ENCODE measurements at regions not wholly inside any gene's neighbourhood (a gene's known extent, or its start where the extent isn't known, plus 50 kb on each side); places are given as distances from the start of the nearest gene placed in this dataset.

DNA sequence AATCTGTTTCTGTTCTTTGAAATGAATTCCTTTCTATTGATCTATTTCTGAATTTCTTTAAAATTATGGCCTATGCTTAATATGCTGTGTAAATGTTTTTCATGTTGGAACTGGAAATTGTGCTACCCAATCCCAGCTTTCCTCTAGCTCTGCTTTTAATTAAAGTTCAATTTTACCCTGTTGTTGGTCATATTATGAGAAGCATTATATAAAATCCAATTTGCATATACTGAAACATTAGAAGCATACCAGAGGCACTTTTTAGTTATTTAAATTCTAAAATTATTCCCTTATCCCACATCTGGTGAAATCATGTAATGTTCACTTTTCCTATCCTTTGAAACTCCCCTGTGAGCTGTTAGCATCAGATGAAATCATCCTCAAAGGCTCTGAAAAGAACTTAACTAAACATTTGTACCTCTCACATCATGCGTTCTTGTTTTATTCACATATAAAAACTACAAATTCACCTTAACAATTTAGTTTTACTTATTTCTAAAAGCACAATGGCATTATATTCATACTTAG lies 160.6 kb upstream of the COL21A1 start:
- no peak for DNase-seq (ENCODE audit: low read depth in 4 of 4, low spot score in 1 of 4)

GRCh38 chr6:56406276-56407269 lies 159.2 kb upstream of the COL21A1 start:
- DNase-seq (ENCODE audit: low read depth in 4 of 4, low spot score in 1 of 4) = no peak

DNA sequence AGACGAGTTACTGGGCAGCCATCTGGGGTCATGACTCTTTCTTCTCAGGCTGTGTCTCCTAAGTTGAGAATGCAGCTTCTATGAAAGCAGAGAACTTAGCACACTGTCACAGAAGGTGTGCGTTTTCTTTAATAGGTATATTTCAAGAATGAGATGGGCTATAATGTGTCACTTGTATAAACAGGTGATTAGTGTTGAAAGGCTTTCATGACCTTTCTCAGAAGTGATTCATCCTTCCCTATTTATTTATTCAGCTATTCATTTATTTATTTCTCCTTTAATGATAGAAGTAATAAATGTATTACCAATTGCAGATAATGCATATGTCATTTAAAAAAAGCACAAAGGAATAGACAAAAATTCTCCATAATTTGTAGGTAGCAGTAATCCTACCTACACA lies 157.2 kb upstream of the COL21A1 start:
- DNase-seq (ENCODE audit: low read depth in 4 of 4, low spot score in 1 of 4) = no peak

DNA sequence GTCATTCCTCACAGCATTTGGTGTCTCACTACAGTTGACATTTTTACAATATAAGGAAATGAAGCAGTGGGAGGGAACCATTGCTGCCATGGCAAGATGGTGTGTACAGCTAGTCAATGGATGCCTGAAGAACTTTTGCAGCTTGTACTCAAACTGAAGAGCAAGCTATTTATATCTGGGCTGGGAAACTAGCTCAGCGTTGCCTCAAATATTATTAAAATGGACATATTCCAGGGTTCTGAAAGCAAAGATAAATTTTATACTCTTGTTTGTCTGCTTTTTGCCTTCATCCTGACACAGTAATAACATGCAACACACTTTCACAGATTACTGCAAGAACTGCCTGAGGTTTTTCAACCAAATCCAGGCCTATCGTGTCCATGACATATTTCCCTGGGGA lies 156.4 kb upstream of the COL21A1 start:
- DNase-seq (ENCODE audit: low read depth in 4 of 4, low spot score in 1 of 4) = no peak

GRCh38 chr6:56401477-56402070 lies 154.2 kb upstream of the COL21A1 start:
- DNase-seq (ENCODE audit: low read depth in 4 of 4, low spot score in 1 of 4) = no peak

- DNase-seq (ENCODE audit: low read depth in 4 of 4, low spot score in 1 of 4) = no peak
Observed at GRCh38 chr6:56400273-56400672, 152.9 kb upstream of the COL21A1 start.

DNA sequence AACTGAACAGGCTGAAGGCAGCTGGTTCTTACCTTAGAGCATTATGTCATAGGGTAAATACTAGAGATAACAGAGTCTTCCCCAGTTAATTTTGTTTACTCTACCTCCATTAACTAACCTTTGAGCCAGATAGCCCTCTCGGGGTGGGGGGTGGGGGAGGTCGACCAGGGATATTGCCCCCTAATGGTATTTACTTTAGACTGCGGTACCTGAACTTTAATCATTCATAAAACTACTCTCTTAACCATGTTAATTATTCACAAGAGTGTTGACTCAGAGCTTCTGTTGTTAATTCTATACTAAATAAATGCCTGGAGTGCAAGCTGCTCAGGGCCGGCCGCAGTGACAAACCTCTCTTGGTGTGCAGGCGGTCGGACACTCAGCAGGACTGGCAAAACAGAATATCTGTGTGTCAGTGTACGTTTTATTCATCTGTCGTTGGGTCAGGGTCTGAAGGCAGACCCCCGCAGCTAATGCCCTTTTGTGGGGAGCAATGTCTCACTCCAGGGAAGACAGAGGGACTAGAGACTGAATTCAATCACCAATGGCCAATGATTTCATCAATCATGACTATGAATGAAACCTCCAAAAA lies 152.4 kb upstream of the COL21A1 start:
- no peak for DNase-seq (ENCODE audit: low read depth in 4 of 4, low spot score in 1 of 4)

DNA sequence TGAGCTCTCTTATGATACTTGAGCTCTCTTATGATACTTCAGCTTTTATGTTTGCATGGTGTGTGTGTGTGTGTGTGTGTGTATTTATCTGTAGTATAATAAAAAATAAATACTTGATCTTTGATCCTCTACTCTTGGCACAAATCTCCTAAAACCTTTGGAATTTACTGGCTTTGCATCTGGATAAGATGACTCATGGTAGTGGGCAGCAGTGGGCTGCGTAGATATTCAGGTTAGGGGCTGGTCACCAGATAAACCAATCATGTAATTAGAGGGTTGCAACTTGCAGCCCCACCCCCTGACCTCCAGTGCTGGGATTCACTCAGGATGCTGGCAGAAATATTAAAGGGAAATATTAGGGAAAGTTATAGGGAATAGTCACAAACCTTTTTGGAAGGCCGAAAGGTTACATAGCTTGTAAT lies 151.9 kb upstream of the COL21A1 start:
- DNase-seq (ENCODE audit: low read depth in 4 of 4, low spot score in 1 of 4) = no peak

DNA sequence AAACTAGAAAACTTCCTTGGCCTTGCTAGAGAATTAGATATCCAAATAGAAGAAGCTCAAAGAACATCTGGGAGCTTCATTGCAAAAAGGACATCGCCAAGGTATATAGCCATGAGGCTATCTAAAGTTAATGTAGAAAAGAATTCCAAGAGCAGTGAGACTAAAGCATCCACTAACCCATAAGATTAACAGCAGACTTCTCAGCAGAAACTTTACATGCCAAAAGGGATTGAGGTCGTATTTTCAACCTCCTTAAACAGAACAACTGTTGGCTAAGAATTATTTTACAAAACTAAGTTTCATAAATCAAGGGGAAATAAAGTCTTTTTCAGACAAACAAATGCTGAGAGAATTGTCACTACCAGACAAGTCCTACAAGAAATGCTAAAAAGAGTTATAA lies 149.1 kb upstream of the COL21A1 start:
- no peak for DNase-seq (ENCODE audit: low read depth in 4 of 4, low spot score in 1 of 4)

GRCh38 chr6:56393615-56394612 lies 146.5 kb upstream of the COL21A1 start:
- no peak for DNase-seq (ENCODE audit: low read depth in 4 of 4, low spot score in 1 of 4)

DNA sequence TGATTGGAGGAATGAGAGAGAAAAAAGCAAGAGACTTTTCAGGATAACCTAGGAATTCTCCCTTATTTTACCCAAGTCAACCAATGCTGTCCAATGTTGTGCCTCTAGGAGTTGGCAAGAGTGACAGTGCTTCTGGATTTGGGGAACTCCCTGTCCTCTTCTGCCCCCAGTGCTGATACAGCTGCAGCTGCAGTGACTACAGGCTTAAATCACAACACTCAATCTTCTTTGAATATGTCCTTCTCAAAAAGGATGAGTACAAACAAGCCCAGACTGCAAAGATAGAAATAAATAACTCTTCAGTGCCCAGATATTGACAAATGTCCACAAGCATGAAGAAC lies 141.0 kb upstream of the COL21A1 start:
- DNase-seq (ENCODE audit: low read depth in 4 of 4, low spot score in 1 of 4) = no peak

DNA sequence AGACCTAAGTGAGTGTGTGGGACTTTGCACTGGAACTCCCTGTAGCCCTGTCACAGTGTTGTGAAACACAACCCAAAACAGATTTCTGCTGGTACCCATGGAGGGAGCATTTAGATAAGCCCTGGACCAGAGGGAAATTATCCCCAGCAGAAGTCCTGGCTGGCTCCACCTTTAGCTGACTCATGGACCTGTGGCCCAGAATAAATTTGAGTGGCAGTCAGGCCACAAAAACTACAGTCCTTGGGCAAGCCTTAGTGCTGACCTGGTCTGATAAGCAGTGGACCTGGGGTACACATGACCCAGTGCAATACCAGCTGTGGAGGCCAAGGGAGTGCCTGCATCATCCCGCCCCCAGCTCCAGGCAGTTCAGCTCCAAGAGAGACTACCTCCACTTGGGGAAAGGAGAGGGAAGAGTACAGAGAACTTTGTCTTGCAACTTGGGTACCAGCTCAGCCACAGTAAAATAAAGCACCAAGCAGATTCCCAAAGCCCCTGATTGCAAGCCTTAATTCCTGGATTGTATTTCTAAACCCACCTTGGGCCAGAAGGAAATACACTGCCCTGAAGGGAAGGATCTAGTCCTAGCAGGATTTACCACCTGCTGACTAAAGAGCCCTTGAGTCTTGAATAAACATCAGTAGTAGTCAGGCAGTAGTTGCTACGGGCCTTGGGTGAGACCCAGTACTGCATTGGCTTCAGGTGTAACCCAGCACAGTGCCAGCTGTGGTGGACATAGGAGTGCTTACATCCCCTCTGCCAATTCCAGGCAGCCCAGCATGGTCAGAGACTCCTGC lies 140.4 kb upstream of the COL21A1 start:
- DNase-seq (ENCODE audit: low read depth in 4 of 4, low spot score in 1 of 4) = no peak

GRCh38 chr6:56386717-56387116 lies 139.3 kb upstream of the COL21A1 start:
- DNase-seq (ENCODE audit: low read depth in 4 of 4, low spot score in 1 of 4) = no peak

- DNase-seq (ENCODE audit: low read depth in 4 of 4, low spot score in 1 of 4) = no peak
Observed at GRCh38 chr6:56385981-56386593, 138.7 kb upstream of the COL21A1 start.

- no peak for DNase-seq (ENCODE audit: low read depth in 4 of 4, low spot score in 1 of 4)
Observed at GRCh38 chr6:56383160-56383559, 135.8 kb upstream of the COL21A1 start.

DNA sequence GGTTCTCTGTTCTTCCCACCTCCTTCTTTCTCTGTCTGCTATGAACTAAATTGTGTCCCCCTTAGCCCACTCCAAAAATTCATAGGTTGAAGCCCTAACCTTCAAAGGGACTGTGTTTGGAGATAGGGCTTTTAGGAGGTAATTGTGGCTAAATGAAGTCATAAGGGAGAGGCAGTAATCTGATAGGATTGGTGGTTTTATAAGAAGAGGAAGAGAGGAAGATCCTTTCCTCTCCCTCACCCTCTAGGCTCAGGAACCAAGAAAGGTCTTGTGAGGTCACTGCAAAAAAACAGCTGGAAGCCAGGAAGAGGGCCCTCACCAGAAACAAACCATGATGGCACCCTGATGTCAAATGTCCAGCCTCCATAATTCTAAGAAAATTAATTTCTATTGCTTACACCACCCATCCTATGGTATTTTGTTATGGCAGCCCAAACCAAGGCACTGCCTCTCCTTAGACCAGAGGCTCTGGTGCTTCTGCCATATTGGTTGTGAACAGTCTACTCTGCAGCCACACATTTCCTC lies 135.1 kb upstream of the COL21A1 start:
- DNase-seq (ENCODE audit: low read depth in 4 of 4, low spot score in 1 of 4) = no peak

- DNase-seq (ENCODE audit: low read depth in 4 of 4, low spot score in 1 of 4) = no peak
Observed at GRCh38 chr6:56381801-56382251, 134.4 kb upstream of the COL21A1 start.

GRCh38 chr6:56380476-56380875 lies 133.1 kb upstream of the COL21A1 start:
- DNase-seq (ENCODE audit: low read depth in 4 of 4, low spot score in 1 of 4) = no peak

DNA sequence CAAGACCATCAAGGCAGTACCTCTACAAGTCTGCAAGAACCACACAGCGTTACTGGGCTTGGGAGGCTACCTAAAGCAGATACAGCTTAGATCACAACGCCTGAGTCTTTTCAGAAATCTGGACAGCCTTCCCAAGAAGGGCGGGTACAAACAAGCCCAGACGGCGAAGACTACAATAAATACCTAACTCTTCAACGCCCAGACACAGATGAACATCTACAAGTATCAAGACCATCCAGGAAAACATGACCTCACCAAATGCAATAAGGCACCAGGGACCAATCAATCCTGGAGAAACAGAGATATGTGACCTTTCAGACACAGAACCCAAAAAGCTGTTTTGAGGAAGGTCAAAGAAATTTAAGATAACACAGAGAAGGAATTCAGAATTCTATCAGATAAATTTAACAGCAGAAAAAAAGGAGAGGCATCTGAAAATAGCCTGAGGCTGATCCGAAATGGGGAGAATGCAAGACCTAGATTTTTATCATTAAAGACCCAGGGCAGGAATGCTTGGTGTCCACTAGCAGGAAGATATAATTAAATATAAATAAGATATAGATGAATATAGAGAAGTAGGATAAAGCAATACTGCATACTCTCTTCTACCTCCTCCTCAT lies 131.7 kb upstream of the COL21A1 start:
- no peak for DNase-seq (ENCODE audit: low read depth in 4 of 4, low spot score in 1 of 4)

Measured in stimulated activated CD4-positive, alpha-beta T cell treated with anti-CD3 and anti-CD28 coated beads, Interleukin-1b, Interleukin-23, amount 100 ng/mL, for 24 hours (primary cell).